ENCODE measurements at regions not wholly inside any gene's neighbourhood (a gene's known extent, or its start where the extent isn't known, plus 50 kb on each side); places are given as distances from the start of the nearest gene placed in this dataset.

GRCh38 chr1:70671006-70671405, 259.9 kb downstream of the CTH start:
- TF ChIP-seq GATA3 (IDR thresholded peaks at IDR 0.05; ENCODE audit: low read depth, low read length) (no peak), GATA2 (IDR thresholded peaks at IDR 0.05; ENCODE audit: low read depth, low read length) (no peak)
